ENCODE measurements at regions not wholly inside any gene's neighbourhood (a gene's known extent, or its start where the extent isn't known, plus 50 kb on each side); places are given as distances from the start of the nearest gene placed in this dataset.

- no peak for DNase-seq (ENCODE audit: low spot score)
Measured at GRCh38 chr6:88238901-88239300, 72.8 kb upstream of the CNR1 start.

GRCh38 chr6:88238065-88238464 is 71.9 kb upstream of the CNR1 start:
- no peak for DNase-seq (ENCODE audit: low spot score)

DNA sequence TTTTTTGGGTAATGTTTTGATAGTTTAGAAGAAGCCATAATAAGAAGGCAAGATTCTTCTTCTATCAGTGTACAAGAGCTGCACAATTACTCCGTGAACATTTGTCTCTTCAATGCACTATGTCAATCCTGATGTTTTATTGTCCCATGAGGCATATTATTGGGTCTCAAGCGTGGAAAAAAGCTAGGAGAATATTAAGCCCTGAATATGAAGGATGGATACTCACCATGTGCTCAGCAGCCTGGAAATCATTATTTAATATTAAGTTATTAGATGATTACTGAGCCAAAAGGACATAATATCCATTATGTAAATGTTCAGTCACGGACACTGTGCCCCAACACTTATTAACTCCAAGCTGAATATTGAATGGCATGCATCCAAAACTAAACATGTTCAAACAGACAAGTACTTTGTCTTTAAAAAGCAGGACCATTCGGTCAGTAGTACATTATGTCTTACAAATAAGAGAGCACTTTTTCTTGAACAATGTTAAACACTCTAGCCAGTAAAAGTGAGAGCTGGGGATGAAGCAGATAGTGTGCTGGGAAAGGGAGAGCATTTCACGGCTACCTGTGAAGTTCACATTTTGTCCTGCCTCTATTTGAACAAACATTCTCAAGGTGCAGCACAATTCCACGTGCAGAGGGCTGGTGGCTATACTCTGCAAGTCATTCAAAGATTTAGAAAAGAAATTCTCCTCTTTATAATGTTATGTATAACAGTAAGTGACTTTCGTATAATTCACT is 70.6 kb upstream of the CNR1 start:
- no peak for DNase-seq (ENCODE audit: low spot score)

DNA sequence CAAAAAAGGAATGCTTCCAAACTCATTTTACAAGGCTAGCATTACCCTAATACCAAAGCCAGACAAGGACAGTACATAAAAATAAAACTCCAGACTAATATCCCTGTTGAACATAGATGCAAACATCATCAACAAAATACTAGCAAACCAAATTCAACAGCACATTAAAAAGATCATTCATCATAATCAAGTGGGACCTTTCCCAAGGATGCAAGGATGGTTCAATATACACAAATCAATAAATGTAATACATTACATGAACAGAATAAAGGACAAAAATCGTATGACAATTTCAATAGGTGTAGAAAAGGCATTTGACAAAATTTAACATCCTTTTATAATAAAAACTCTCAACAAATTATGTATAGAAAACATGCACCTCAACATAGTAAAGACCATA is 66.6 kb upstream of the CNR1 start:
- DNase-seq (ENCODE audit: low spot score) = no peak

- DNase-seq (ENCODE audit: low spot score) = no peak
Measured at GRCh38 chr6:88223298-88223697, 57.2 kb upstream of the CNR1 start.

GRCh38 chr6:88220493-88220892 is 54.3 kb upstream of the CNR1 start:
- peak; percentile 49 for DNase-seq (ENCODE audit: low spot score)

- no peak for DNase-seq (ENCODE audit: low spot score)
Measured at GRCh38 chr6:88216182-88216581, 50.0 kb upstream of the CNR1 start.

Measured in RKO (cell line).